BE2C (cell line): ENCODE measurements at regions not wholly inside any gene's neighbourhood (a gene's known extent, or its start where the extent isn't known, plus 50 kb on each side); places are given as distances from the start of the nearest gene placed in this dataset.

Experiments
- DNase-seq: peaks from one replicate; pipeline ENCODE4 v3.0.0-alpha.2; 2020
- H3K27me3 ChIP-seq: fragments of 250-450 bp; sonication (Bioruptor Pico); 2 replicates; pipeline ENCODE4 v1.5.1; 2020; ENCODE audit warnings: mild to moderate bottlenecking
- H3K36me3 ChIP-seq: fragments of 250-450 bp; sonication (Bioruptor Pico); 2 replicates; pipeline ENCODE4 v1.5.1; 2020; ENCODE audit warnings: mild to moderate bottlenecking
- H3K4me1 ChIP-seq: fragments of 250-450 bp; sonication (Bioruptor Pico); 2 replicates; pipeline ENCODE4 v1.5.1; 2020
- H3K4me3 ChIP-seq: 2 replicates; pipeline ENCODE4 v1.5.1; 2011; ENCODE audit warnings: low read depth, low read length
- H3K9me3 ChIP-seq: fragments of 250-450 bp; sonication (Bioruptor Pico); 2 replicates; pipeline ENCODE4 v1.5.1; 2020
- CTCF ChIP-seq: IDR thresholded peaks from 2 replicates; pipeline ENCODE4 v1.5.1; 2012; ENCODE audit warnings: mild to moderate bottlenecking, low read depth, low read length

GRCh38 chr11:104819107-104819506 is 79.2 kb downstream of the CASP12 start:
- H3K4me3 ChIP-seq, result no peak overlapping the region

GRCh38 chr11:104817973-104818372 is 80.3 kb downstream of the CASP12 start:
- no peak overlapping the region for H3K4me3 ChIP-seq
- no peak for TF ChIP-seq CTCF
- H3K36me3 ChIP-seq, result no peaks in the 10 kb centered on the region
- peaks cover 3% of the 10 kb centered on the region; the same call in 1 of the 2 replicates for H3K4me1 ChIP-seq
- DNase-seq, result no peak
- H3K9me3 ChIP-seq, result no peaks in the 10 kb centered on the region
- H3K27me3 ChIP-seq, result no peaks in the 10 kb centered on the region

More at GRCh38 chr11:104819107-104819506, 79.2 kb downstream of the CASP12 start:
- no peak for TF ChIP-seq CTCF
- Histone ChIP-seq H3K4me1 (peaks cover 3% of the 10 kb centered on the region; the same call in 1 of the 2 replicates), H3K27me3 (no peaks in the 10 kb centered on the region), H3K36me3 (no peaks in the 10 kb centered on the region), H3K9me3 (no peaks in the 10 kb centered on the region)
- no peak for DNase-seq

GRCh38 chr11:104813532-104813931 is 84.7 kb downstream of the CASP12 start:
- TF ChIP-seq CTCF, result no peak
- Histone ChIP-seq H3K9me3 (no peaks in the 10 kb centered on the region), H3K36me3 (no peaks in the 10 kb centered on the region), H3K4me3 (no peak overlapping the region), H3K4me1 (peaks cover 3% of the 10 kb centered on the region; the same call in 1 of the 2 replicates), H3K27me3 (no peaks in the 10 kb centered on the region)
- no peak for DNase-seq

GRCh38 chr11:104812103-104812788 is 86.0 kb downstream of the CASP12 start:
- Histone ChIP-seq H3K9me3 (no peaks in the 10 kb centered on the region), H3K4me1 (no peaks in the 10 kb centered on the region), H3K27me3 (no peaks in the 10 kb centered on the region), H3K4me3 (no peak overlapping the region), H3K36me3 (no peaks in the 10 kb centered on the region)
- DNase-seq, result no peak
- no peak for TF ChIP-seq CTCF

- Histone ChIP-seq H3K4me3 (no peak overlapping the region), H3K36me3 (no peaks in the 10 kb centered on the region), H3K27me3 (no peaks in the 10 kb centered on the region), H3K4me1 (no peaks in the 10 kb centered on the region), H3K9me3 (no peaks in the 10 kb centered on the region)
- no peak for DNase-seq
- no peak for TF ChIP-seq CTCF
These were observed 94.5 kb downstream of the CASP12 start for GRCh38 chr11:104803776-104804175.

- no peak for DNase-seq
- H3K4me1 ChIP-seq, result no peaks in the 10 kb centered on the region
- no peak for TF ChIP-seq CTCF
These were observed 99.0 kb downstream of the CASP12 start for GRCh38 chr11:104799251-104799650.

More at GRCh38 chr11:104799251-104799650, 99.0 kb downstream of the CASP12 start:
- no peak overlapping the region for H3K4me3 ChIP-seq
- H3K9me3 ChIP-seq, result peaks cover 2% of the 10 kb centered on the region; the same call in 1 of the 2 replicates
- no peaks in the 10 kb centered on the region for H3K27me3 ChIP-seq
- no peaks in the 10 kb centered on the region for H3K36me3 ChIP-seq
